ENCODE measurements at regions not wholly inside any gene's neighbourhood (a gene's known extent, or its start where the extent isn't known, plus 50 kb on each side); places are given as distances from the start of the nearest gene placed in this dataset.

DNA sequence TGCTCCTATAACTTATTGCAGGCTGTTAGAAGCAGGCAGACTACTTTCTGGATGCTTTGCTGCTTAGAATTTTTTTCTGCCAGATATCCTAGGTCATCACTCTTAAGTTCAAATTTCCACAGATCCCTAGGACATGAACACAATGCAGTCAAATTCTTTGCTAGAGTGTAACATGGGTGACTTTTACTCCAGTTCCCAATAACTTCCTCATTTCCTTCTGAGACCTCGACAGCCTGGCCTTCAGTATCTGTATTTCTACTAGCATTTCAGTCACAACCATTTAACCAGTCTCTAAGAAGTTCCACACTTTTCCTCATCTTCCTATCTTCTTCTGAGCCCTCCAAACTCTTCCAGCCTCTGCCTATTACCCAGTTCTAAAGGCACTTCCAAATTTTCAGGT lies 60.4 kb upstream of the ZBED5 start:
- H3K36me3 ChIP-seq (ENCODE audit: insufficient read depth, low read length): no peaks in the 10 kb centered on the region
- H3K4me1 ChIP-seq (ENCODE audit: insufficient read depth, low read length): no peaks in the 10 kb centered on the region
- H3K9ac ChIP-seq (ENCODE audit: low read depth, low read length): no peak overlapping the region
- peaks cover 4% of the 10 kb centered on the region; the same call in 1 of the 2 replicates for H3K9me3 ChIP-seq (ENCODE audit: control insufficient read depth, insufficient read depth, low read length)

DNA sequence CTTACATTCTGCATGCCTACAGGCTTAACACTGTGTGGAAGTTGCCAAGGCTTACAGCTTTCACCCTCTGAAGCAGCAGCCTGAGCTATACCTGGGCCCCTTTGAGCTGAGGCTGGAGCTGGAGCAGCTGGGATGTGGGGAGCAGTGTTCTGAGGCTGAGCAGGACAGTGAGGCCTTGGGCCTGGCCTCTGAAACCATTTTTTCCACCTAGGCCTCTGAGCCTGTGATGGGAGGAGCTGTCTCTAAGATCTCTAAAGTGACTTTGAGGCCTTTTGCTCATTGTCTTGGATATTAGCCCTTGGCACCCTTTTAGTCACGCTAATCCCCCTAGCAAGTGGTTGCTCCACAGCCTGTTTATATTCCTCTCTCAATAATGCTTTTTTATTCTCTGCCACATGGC lies 59.9 kb upstream of the ZBED5 start:
- Histone ChIP-seq H3K9ac (ENCODE audit: low read depth, low read length) (no peak overlapping the region), H3K9me3 (ENCODE audit: control insufficient read depth, insufficient read depth, low read length) (peaks cover 4% of the 10 kb centered on the region; the same call in 1 of the 2 replicates), H3K36me3 (ENCODE audit: insufficient read depth, low read length) (no peaks in the 10 kb centered on the region), H3K4me1 (ENCODE audit: insufficient read depth, low read length) (no peaks in the 10 kb centered on the region; the same call in 1 of the 2 replicates)

DNA sequence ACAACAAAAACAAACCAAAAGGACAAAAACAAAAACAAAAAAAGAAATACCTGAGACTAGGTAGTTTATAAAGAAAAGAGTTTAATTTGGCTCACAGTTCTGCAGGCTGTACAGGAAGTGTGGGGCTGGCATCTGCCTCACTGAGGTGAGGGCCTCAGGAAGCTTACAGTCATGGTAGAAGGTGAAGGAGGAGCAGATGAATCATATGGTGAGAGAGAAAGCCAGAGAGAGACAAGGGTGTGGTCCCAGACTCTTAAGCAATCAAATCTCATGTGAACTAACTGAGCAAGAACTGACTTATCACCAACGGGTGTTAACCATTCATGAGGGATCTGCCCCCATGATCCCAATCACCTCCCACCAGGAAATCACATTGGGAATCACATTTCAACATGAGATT lies 58.8 kb upstream of the ZBED5 start:
- H3K9ac ChIP-seq (ENCODE audit: low read depth, low read length): no peak overlapping the region
- peaks cover 4% of the 10 kb centered on the region; the same call in 1 of the 2 replicates for H3K9me3 ChIP-seq (ENCODE audit: control insufficient read depth, insufficient read depth, low read length)
- no peaks in the 10 kb centered on the region for H3K36me3 ChIP-seq (ENCODE audit: insufficient read depth, low read length)
- H3K4me1 ChIP-seq (ENCODE audit: insufficient read depth, low read length): peaks cover 9% of the 10 kb centered on the region; the same call in 1 of the 2 replicates

DNA sequence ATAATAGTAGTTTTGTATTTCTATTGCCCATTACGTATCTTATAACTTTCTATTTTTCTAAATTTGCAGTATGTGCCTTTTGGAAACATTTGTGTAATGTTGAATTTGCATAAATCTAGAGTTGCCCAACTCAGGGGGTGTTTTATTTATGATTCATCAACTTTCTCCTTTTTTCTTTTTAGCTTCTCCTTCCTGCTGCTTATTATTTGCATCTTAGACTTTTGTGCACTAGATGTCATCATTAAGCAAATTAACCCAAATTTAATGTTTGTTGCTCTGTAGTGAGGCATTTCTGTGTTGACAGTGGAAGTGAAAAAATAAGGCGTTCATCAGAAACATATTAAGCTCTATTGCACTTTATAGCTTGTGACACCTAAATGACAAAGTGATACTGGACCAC lies 56.2 kb upstream of the ZBED5 start:
- Histone ChIP-seq H3K9me3 (ENCODE audit: control insufficient read depth, insufficient read depth, low read length) (peaks cover 4% of the 10 kb centered on the region; the same call in 1 of the 2 replicates), H3K9ac (ENCODE audit: low read depth, low read length) (no peak overlapping the region), H3K4me1 (ENCODE audit: insufficient read depth, low read length) (peaks cover 10% of the 10 kb centered on the region; the same call in 1 of the 2 replicates), H3K36me3 (ENCODE audit: insufficient read depth, low read length) (no peaks in the 10 kb centered on the region)

DNA sequence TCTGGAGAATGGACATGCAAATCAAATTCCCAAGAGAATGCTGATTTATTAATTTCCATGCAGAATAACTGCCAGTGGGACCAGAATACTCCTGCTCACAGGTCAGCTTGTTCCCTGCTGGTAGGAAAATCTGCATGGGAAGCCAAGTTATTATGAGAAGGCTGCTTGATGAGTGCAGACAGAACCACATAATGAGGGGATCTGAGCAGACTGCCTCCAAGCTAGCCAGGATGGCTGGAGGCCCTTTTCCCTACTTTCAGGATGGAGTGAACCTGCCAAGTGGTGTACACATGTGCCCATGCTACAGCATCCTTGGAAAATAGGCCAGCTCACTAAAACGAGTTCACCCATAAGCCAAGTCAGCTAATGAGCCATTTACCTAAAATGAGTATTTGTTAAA lies 55.2 kb upstream of the ZBED5 start:
- H3K36me3 ChIP-seq (ENCODE audit: insufficient read depth, low read length): no peaks in the 10 kb centered on the region
- H3K9ac ChIP-seq (ENCODE audit: low read depth, low read length): no peak overlapping the region
- no peaks in the 10 kb centered on the region for H3K9me3 ChIP-seq (ENCODE audit: control insufficient read depth, insufficient read depth, low read length)
- peaks cover 18% of the 10 kb centered on the region; the same call in 1 of the 2 replicates for H3K4me1 ChIP-seq (ENCODE audit: insufficient read depth, low read length)

DNA sequence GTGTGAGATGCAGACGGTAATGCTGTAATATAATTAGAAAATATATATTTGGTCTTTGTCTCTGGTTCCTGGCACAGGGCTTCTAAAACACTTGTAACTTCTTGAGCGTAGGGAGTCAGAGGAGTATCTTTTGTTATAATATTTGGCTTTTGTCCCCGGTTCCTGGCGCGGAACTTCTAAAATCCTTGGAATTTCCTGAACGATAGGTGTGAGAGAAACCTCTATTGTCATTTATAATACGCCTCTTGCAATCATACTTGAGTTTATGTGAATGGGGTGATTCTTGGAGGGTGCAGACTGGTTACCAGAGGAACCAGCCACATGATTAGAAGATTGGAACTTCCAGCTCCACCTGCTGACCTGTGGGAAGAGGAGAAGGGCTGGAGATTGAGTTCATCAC lies 54.1 kb upstream of the ZBED5 start:
- H3K4me1 ChIP-seq (ENCODE audit: insufficient read depth, low read length): peaks cover 20% of the 10 kb centered on the region; the same call in 1 of the 2 replicates
- H3K9ac ChIP-seq (ENCODE audit: low read depth, low read length): no peak overlapping the region
- H3K9me3 ChIP-seq (ENCODE audit: control insufficient read depth, insufficient read depth, low read length): no peaks in the 10 kb centered on the region
- no peaks in the 10 kb centered on the region for H3K36me3 ChIP-seq (ENCODE audit: insufficient read depth, low read length)

DNA sequence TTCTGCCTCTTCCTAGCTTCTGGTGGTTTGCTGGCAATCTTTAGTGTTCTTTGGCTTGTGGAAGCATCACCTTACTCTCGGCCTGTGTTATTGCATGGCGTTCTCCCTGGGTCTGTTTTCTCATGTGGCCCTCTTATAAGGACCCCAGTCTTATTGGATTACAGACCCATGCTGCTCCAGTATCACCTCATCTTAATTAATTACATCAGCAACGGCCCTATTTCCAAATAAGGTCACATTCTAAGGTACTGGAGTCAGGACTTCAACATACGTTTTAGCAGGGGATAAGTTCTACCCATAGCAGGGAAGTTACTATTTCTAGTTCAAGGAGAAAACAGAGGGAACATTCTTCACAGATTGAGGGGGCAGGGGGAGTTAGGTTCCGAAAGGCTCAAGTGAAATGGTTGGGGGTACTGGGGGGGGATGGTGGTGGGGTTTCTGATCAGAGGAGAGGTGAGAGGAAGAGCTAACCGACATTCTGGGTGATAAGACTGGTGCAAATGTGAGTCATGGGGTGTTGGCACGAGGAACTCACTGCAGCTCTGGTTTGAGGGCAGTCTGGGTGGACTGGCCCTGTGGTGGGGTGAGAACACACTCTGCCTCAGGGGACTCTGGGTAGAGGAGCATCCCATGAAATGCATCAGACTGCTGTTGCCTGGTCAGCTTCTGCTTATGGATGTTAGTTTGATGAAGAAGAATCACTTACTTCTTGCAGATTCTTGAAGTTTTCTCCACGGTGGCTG lies 51.5 kb upstream of the ZBED5 start:
- Histone ChIP-seq H3K36me3 (ENCODE audit: insufficient read depth, low read length) (no peaks in the 10 kb centered on the region), H3K9ac (ENCODE audit: low read depth, low read length) (no peak overlapping the region), H3K9me3 (ENCODE audit: control insufficient read depth, insufficient read depth, low read length) (no peaks in the 10 kb centered on the region), H3K4me1 (ENCODE audit: insufficient read depth, low read length) (peaks cover 20% of the 10 kb centered on the region; the same call in 1 of the 2 replicates)

DNA sequence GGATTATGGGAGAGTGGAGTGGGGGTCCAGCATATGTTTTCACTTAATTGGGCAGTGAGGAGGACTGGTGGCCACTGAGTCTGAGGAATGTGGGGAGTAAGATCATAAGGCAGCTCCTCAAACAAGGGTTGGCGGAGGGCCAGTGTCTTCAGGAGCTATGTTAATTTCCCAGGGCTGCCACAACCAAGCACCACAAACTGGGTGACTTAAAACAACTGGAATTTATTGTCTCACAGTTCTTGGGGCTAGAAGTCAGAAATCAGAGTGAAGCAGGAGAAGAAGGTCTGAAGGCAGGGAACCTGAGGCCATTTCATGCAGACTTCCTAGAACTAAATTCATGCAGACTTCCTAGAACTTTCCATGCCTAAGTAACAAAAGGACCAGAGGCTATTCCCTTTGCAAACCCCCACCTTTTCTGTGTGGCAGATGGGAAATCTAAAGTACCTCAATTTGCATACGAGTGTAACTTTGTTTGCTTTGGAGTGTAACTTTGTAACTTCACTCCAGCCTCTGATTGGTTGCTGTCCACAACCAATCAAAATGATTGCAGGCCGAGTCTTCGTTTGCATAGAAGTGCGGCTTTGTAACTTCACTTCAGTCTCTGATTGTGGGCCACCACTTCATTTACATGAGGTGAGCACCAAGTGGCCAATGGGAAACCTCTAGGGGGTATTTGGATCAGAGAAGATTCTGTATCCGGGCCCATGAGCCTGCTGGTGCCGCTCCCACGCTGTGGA lies 50.5 kb upstream of the ZBED5 start:
- Histone ChIP-seq H3K4me1 (ENCODE audit: insufficient read depth, low read length) (peaks cover 20% of the 10 kb centered on the region; the same call in 1 of the 2 replicates), H3K9me3 (ENCODE audit: control insufficient read depth, insufficient read depth, low read length) (no peaks in the 10 kb centered on the region), H3K36me3 (ENCODE audit: insufficient read depth, low read length) (no peaks in the 10 kb centered on the region), H3K9ac (ENCODE audit: low read depth, low read length) (no peak overlapping the region; the same call in 1 of the 2 replicates)
